Esophagus squamous epithelium (tissue), 5 donors: ENCODE measurements at regions not wholly inside any gene's neighbourhood (a gene's known extent, or its start where the extent isn't known, plus 50 kb on each side); places are given as distances from the start of the nearest gene placed in this dataset.
"Not testable (repeated sequence)": the region's sequence is repeated elsewhere in the genome, so short reads cannot be mapped to it uniquely, and the experiment has no call there.

Experiments used
- DNase-seq: peaks from one replicate; lab custom pipeline; 2025; lab: John Stamatoyannopoulos, UW
- H3K27ac ChIP-seq, 4 donors: fragments of 200-600 bp; sonication (generic); one replicate each; pipeline ENCODE4 v1.5.1; 2016 to 2019; ENCODE audit warnings: mild to moderate bottlenecking in 1 of 4
- H3K27me3 ChIP-seq, 4 donors: fragments of 200-600 bp; sonication (generic); 1 replicate in 3 of 4; 2 replicates in 1 of 4; pipeline versions ENCODE4 v1.5.1 to v1.6.0; 2017 to 2021; ENCODE audit warnings: antibody characterized with exemption in 1 of 4
- H3K36me3 ChIP-seq, 3 donors: fragments of 200-600 bp; sonication (generic); one replicate each; pipeline ENCODE4 v1.5.1; 2016 to 2019
- H3K4me1 ChIP-seq, 3 donors: fragments of 200-600 bp; sonication (generic); one replicate each; pipeline ENCODE4 v1.5.1; 2017 to 2019
- H3K4me3 ChIP-seq, 4 donors: fragments of 200-600 bp; sonication (generic); 1 replicate in 3 of 4; 2 replicates in 1 of 4; pipeline ENCODE4 v1.5.1; 2016 to 2019; ENCODE audit warnings: mild to moderate bottlenecking in 2 of 4, moderate library complexity in 1 of 4
- H3K9me3 ChIP-seq, 3 donors: fragments of 200-600 bp; sonication (generic); one replicate each; pipeline ENCODE4 v1.5.1; 2016 to 2019
- CTCF ChIP-seq, 6 experiments: fragments of 450-650 bp in 4 of 6; fragments of 200-600 bp in 2 of 6; sonication (generic) in 2 of 6; IDR thresholded peaks; one replicate each; pipeline ENCODE4 v1.5.1; 2016 to 2019; ENCODE audit warnings: antibody characterized with exemption in 6 of 6, mild to moderate bottlenecking in 4 of 6, moderate library complexity in 4 of 6
- POLR2A ChIP-seq, 4 donors: fragments of 450-650 bp; IDR thresholded peaks; one replicate each; pipeline ENCODE4 v1.6.1; 2017; ENCODE audit warnings: antibody characterized with exemption in 4 of 4, mild to moderate bottlenecking in 4 of 4, moderate library complexity in 3 of 4
- WGBS, 2 donors: methylation state at CpG; one replicate each; pipeline ENCODE4 v1.1.5; 2018; 5-methylcytosine and 5-hydroxymethylcytosine counted together
- intact Hi-C: fragments of 100-400 bp; cut with DNase I; formaldehyde crosslinking; loops from one replicate; pipeline ENCODE4 v1.15.0; 2022
- donor health status: DM: yes; HTN: yes; CAD: no.

GRCh38 chr1:245062741-245063305, 92.0 kb upstream of the KIF26B start:
- Histone ChIP-seq H3K27ac (no peak overlapping the region), H3K36me3 (no peaks in the 10 kb centered on the region), H3K4me3 (no peak overlapping the region), H3K27me3 (no peaks in the 10 kb centered on the region), H3K9me3 (no peaks in the 10 kb centered on the region), H3K4me1 (no peaks in the 10 kb centered on the region)
- intact Hi-C loops = no loop called here
- DNase-seq = no peak
- WGBS, 2 donors = 74 to 92% methylated on average over 4 to 5 of the region's 5 CpGs
- TF ChIP-seq CTCF (IDR thresholded peaks at IDR 0.05) (no peak), POLR2A (IDR thresholded peaks at IDR 0.05) (no peak)

- H3K27ac ChIP-seq, H3K36me3 ChIP-seq, DNase-seq, intact Hi-C loops, H3K9me3 ChIP-seq, H3K27me3 ChIP-seq, H3K4me3 ChIP-seq, H3K4me1 ChIP-seq: not testable (repeated sequence)
- WGBS, 2 donors = 79 to 86% methylated on average over 4 of the region's 4 CpGs
These were observed 93.0 kb upstream of the KIF26B start for GRCh38 chr1:245061808-245062207.

GRCh38 chr1:245060684-245061374, 94.0 kb upstream of the KIF26B start:
- WGBS, 2 donors = 63 to 72% methylated on average over 6 of the region's 6 CpGs

GRCh38 chr1:245059806-245060424, 94.9 kb upstream of the KIF26B start:
- WGBS, 2 donors = 74 to 82% methylated on average over 4 of the region's 5 CpGs
- Histone ChIP-seq H3K4me3 (no peak overlapping the region), H3K4me1 (no peaks in the 10 kb centered on the region), H3K27ac (no peak overlapping the region), H3K36me3 (no peaks in the 10 kb centered on the region), H3K27me3 (no peaks in the 10 kb centered on the region), H3K9me3 (no peaks in the 10 kb centered on the region)
- no peak for DNase-seq
- intact Hi-C loops = no loop called here
- TF ChIP-seq POLR2A (IDR thresholded peaks at IDR 0.05) = no peak

More at GRCh38 chr1:245060684-245061374, 94.0 kb upstream of the KIF26B start:
- H3K4me1 ChIP-seq = no peaks in the 10 kb centered on the region
- intact Hi-C loops = no loop called here
- DNase-seq = no peak
- H3K27ac ChIP-seq = no peak overlapping the region
- H3K36me3 ChIP-seq = no peaks in the 10 kb centered on the region
- no peaks in the 10 kb centered on the region for H3K9me3 ChIP-seq
- H3K27me3 ChIP-seq = no peaks in the 10 kb centered on the region
- no peak for TF ChIP-seq CTCF (IDR thresholded peaks at IDR 0.05)
- no peak for TF ChIP-seq POLR2A (IDR thresholded peaks at IDR 0.05)
- H3K4me3 ChIP-seq = no peak overlapping the region

- WGBS, 2 donors = 92 to 93% methylated on average over 4 of the region's 4 CpGs
- Histone ChIP-seq H3K27ac (no peak overlapping the region), H3K4me3 (no peak overlapping the region), H3K27me3 (no peaks in the 10 kb centered on the region), H3K36me3 (no peaks in the 10 kb centered on the region), H3K9me3 (no peaks in the 10 kb centered on the region), H3K4me1 (no peaks in the 10 kb centered on the region)
- DNase-seq = no peak
- TF ChIP-seq CTCF (IDR thresholded peaks at IDR 0.05) (no peak), POLR2A (IDR thresholded peaks at IDR 0.05) (no peak)
- intact Hi-C loops = no loop called here
These were observed 95.9 kb upstream of the KIF26B start for GRCh38 chr1:245058882-245059281.

GRCh38 chr1:245058436-245058835, 96.3 kb upstream of the KIF26B start:
- Histone ChIP-seq H3K36me3 (no peaks in the 10 kb centered on the region), H3K4me3 (no peak overlapping the region), H3K9me3 (no peaks in the 10 kb centered on the region), H3K4me1 (no peaks in the 10 kb centered on the region), H3K27me3 (no peaks in the 10 kb centered on the region), H3K27ac (no peak overlapping the region)
- no peak for DNase-seq
- intact Hi-C loops = no loop called here
- TF ChIP-seq POLR2A (IDR thresholded peaks at IDR 0.05) = no peak
- TF ChIP-seq CTCF (IDR thresholded peaks at IDR 0.05) = no peak
- 85 to 86% methylated on average over 5 of the region's 5 CpGs for WGBS, 2 donors
